NB4 (cell line): ENCODE measurements at regions not wholly inside any gene's neighbourhood (a gene's known extent, or its start where the extent isn't known, plus 50 kb on each side); places are given as distances from the start of the nearest gene placed in this dataset.

Experiments
- CTCF ChIP-seq: IDR thresholded peaks from one replicate; pipeline ENCODE4 v1.5.1; 2012; ENCODE audit warnings: low read depth, low read length
- MAX ChIP-seq: IDR thresholded peaks from 2 replicates; pipeline ENCODE4 v1.6.1; 2011; ENCODE audit warnings: low read depth, low read length
- MYC ChIP-seq: IDR thresholded peaks from 2 replicates; pipeline ENCODE4 v1.6.1; 2011; ENCODE audit warnings: low read depth, low read length
- POLR2A ChIP-seq: IDR thresholded peaks from 2 replicates; pipeline ENCODE4 v1.6.1; 2011; ENCODE audit warnings: mild to moderate bottlenecking; ENCODE audit not compliant: insufficient read length; ENCODE audit errors: extremely low read depth

- no peak for TF ChIP-seq CTCF
- no peak for TF ChIP-seq MAX
- TF ChIP-seq POLR2A, result no peak
- no peak for TF ChIP-seq MYC
Measured at GRCh38 chr12:92210071-92210470, 64.4 kb upstream of the BTG1 start.
